HG02970 (cell line): ENCODE measurements at regions not wholly inside any gene's neighbourhood (a gene's known extent, or its start where the extent isn't known, plus 50 kb on each side); places are given as distances from the start of the nearest gene placed in this dataset.

Source experiments
- ATAC-seq: cut with Tn5 transposase; IDR thresholded peaks from one replicate; pipeline ENCODE4 v1.9.1; 2021; ENCODE audit warnings: mild to moderate bottlenecking, moderate library complexity, moderate number of reproducible peaks; ENCODE audit not compliant: unreplicated experiment, low FRiP score

DNA sequence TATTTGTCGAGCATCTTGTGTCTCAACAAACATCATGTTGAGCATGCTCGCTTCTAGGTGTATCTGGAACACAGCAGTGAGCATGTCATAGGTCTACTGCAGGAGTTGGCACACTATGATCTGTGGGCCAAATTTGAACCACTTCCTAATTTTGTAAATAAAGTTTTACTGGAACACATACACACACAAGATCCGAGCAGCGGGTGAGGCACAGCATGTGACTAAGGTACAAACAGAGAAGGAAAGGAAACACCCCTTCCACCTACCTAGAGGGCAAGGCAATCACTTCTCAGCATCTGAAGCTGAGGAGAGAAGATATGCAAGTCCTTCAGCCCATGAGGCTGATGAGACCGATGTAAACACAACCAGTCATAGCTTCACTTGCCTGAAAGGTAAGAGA lies 200.4 kb downstream of the MED10 start:
- ATAC-seq: no peak

DNA sequence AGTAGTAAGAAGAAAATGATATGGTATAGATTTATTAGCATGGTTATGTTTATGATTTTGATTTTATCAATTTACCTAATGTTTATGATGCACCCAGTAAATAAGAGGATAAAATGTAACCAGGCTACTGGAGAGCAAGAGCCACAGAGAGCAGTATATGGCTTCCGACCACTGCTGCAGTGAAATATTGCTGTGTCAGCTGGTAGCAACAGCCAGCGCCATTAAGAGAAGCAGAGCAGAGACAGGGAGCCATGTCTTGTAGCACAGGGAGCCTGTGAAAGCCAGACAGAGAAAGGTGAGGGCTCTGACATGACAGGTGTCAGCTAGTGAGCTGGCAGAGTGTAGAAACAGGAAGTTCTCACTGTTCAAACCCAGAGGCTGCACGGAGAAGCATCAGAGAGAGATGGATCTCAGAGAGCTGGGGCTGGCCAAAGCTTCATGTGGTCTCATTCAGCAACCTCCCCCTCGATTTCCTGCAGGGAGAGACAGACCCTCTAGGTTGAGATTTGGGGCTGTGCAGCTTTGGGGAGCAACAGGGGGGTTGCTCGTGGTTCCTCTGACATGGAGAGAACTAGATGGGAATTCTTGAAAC lies 202.1 kb downstream of the MED10 start:
- no peak for ATAC-seq

DNA sequence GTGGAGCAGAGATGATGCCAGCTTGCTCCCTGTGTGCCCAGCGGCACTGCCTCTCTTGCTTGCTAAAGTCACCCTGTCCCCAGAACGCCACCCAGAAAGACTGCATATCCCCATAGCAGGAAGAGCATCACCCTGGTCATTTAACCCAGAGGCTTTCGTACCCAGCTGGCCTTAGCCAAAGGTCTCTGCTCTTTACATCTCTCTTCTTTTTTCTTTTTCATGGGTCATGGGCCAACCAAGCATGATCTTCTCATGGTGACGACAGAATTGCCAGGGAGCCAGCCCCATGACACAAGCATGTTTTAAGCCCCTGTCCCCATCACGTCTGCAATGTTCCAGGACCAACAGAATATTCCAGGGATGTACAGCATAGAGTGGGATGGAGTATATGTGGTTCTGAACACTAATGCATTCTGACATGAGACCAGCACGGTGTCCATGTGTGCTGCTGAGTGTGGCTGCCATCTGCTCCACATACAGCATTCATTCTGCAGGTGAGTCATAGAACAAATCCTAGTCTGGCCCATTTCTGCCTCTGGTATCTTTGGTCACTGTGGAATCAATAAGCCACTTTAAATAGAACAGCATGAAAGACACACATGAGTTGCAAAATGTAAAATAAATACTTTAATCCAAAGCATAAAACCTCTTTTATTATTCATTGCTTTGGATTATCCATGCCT lies 203.0 kb downstream of the MED10 start:
- ATAC-seq: no peak

- no peak for ATAC-seq
Measured at GRCh38 chr5:6169660-6170059, 208.7 kb downstream of the MED10 start.

GRCh38 chr5:6166698-6167394 lies 211.5 kb downstream of the MED10 start:
- no peak for ATAC-seq

- no peak for ATAC-seq
Measured at GRCh38 chr5:6163913-6164312, 214.4 kb downstream of the MED10 start.

- no peak for ATAC-seq
Measured at GRCh38 chr5:6162175-6162574, 216.2 kb downstream of the MED10 start.

DNA sequence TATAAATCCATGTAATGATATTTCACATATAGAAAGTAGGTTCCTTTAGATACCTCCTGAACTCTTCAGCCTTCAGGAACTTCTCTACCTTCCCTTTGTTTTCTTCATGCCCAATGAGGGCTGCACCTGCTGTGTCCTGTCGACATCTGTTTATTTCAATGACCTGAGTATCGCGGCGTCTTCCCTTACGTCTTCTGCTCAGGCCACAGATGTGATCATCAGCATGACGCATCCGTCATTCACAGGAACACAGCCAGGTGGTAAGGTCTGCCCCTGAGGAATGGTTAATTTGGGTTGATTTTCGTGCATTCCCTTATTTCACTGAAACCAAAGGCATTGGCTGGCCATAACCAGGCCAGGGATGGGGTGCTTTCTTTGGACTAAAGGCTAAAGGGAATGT lies 217.1 kb downstream of the MED10 start:
- ATAC-seq: no peak

DNA sequence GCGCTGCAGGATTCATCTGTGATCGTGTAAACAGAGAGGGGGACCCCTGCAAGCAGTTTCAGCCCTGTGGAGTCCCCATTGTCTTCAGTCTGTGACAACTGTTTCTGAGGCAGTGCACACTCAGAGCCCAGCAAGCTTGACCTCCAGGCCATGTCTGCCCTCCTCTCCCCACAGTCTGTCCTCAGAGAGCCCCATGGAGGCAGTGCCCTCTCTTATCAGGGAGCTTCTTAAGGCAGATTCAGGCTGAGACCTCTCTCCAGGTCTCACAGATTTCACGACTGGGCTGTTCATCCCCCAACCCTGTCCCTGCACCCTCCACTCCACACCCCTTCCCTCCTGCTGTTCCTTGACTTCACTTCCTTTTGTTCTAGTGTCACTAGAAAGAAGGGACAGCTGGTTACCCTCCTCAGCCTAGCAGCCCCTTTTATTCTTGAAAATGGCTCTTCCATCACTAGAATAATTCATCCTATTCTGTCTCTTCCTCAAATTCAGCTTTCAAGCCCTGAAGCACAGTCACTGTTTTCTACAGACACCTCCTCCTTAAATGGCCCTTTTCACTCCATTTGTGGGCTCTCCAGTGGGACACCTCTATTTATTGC lies 218.4 kb downstream of the MED10 start:
- no peak for ATAC-seq

DNA sequence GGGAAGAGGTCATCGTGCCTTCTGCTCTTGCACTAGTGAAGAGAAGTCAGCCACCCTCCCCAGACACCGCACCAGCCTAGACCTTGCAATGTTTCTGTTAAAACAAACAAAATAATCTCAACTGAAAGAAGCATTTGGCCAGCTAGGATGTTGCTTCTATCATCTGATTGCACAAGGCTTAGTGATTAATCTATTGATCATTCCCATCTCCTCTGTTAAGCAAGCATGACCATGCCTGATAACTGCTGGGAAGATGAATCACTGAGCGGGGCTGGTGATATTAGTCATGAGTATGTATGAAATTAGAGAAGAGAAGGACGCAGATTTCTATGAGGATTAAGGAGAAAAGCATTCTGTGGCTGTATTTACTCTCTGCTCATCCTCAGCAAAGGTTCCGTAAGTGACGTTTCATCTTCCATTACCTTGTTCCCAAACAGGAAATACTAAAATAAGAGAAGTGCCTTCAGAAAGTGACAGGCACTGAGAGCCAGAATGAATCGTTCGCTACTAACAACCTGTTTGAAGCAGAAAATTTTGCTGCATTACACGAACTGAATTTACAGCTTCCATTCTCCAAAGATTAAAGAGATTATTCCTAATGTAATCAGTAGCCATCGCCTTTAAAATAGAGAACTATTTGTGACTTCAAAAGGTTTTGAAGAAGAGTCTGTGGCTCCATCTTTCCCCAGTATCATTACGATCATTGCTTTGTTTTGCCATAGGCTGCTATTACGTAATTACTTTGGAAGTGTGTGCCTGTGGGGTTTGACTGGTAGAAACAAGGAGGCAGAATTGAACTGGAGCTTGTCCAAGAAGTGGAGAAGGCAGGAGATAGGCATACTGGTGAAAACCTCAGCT lies 219.1 kb downstream of the MED10 start:
- no peak for ATAC-seq

GRCh38 chr5:6154216-6154615 lies 224.1 kb downstream of the MED10 start:
- ATAC-seq: no peak

DNA sequence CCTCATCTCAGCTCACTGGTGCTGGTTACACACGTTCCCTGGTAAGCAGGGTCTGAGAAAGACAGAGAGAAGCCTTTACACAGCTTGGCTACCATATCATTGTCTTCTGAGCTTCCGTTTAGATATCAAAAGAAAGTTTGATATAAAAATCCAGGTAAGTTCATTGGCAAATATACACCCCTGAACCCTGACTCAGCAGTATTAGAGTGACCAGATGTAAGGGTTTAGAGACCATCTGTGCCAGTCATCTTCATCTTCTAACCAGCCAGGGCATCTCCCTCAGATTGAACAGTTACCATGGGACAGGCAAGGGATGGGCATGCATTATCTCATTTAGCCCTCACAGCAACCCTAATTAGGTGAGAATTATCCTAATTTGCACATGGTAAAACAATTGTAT lies 232.1 kb downstream of the MED10 start:
- ATAC-seq: no peak

GRCh38 chr5:6145616-6146237 lies 232.6 kb downstream of the MED10 start:
- ATAC-seq: no peak

DNA sequence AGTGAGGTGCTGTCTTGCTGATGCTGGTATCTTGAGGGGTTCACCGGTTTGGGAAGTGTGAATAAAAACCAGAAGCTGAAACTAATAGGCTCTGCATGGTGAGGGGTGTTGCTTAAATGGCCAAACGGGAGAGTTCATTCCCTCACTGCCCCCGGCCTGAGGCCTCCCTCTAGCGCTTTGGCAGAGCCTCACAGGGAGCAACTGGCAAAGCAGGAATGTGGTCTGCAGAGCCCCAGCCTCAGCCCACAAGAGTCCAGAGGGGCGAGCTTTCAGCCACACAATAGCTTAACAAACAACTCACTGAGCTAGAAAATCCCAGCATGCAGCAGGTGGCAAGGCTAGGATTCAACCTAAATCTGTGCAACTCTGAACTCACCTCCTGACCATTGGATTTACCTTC lies 234.8 kb downstream of the MED10 start:
- no peak for ATAC-seq

- ATAC-seq: no peak
Measured at GRCh38 chr5:6142353-6142752, 236.0 kb downstream of the MED10 start.

GRCh38 chr5:6140219-6140618 lies 238.1 kb downstream of the MED10 start:
- no peak for ATAC-seq

- no peak for ATAC-seq
Measured at GRCh38 chr5:6135977-6136376, 242.4 kb downstream of the MED10 start.

DNA sequence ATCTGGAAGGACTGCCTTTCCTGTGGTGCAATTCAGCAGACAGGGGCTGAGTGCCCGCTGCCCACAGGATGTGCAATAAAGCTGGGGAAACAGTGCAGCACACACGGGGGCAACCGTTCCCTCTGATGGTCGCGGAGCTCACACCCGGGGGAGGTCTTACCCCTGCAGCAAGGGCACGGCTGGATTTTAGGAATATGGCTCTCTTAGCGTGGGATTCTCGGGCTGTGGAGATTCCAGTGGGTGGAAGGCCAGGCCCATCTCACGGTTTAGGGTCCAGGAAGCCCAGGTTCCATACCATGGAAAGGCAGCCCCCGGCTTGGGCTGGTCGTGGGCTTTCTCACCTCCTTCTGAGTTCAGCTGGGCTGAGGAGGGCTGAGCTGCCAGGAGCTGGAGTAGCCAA lies 244.1 kb downstream of the MED10 start:
- no peak for ATAC-seq

- no peak for ATAC-seq
Measured at GRCh38 chr5:6125781-6126180, 252.6 kb downstream of the MED10 start.

DNA sequence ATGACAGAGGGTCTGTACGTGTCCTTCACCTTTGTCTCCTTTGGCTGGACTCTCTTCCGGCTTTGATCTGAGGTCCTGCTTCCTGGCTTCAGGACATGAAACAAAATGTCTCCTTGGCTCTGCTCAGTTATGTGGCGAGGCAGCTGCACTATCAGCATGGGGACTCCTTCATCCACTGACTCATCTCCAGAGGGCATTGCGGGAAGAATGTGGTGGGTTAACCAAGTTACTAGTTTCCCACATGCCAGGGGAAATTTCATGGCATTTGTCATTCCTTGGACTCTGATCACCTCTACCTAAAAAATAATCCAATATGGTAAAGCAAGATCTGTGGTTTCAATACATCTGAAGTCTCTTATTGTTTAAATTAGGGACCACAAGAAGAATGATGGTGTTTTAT lies 259.7 kb downstream of the MED10 start:
- ATAC-seq: no peak
